ENCODE measurements at regions not wholly inside any gene's neighbourhood (a gene's known extent, or its start where the extent isn't known, plus 50 kb on each side); places are given as distances from the start of the nearest gene placed in this dataset.

DNA sequence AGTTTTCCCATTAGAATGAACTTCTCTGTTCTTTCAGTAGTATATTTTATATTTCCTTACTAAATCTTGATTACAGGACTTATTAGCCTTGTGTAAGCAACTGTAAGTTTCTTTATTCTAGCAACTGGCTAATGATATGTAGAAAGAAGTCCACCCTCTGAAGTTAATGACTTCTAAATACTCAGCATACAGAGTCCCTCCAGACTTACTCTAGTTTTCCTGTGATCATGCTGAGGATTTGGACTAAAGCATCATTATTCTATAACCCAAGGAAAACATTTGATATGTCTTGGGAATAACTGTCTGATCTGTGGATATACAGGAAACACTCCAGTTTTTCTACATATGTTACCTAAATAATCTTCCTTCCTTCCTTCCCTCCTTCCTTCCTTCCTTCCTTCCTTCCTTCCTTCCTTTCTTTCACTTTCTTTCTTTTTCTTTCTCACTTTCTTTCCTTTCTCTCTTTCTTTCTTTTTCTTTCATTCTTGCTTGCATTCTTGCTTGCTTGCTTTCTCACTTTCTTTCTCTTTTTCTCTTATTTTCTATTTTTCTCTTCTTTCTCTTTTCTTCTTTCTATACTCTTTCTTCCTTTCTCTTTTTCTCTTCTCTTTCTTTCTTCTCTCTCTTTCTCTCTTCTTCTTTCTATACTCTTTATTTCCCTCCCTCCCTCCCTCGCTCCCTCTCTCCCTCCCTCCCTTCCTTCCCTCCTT lies 297.6 kb upstream of the MTPN start:
- TF ChIP-seq EZH2phosphoT487 (IDR thresholded peaks at IDR 0.05; ENCODE audit: borderline replicate concordance) = no peak
- TF ChIP-seq, protein P1, sequence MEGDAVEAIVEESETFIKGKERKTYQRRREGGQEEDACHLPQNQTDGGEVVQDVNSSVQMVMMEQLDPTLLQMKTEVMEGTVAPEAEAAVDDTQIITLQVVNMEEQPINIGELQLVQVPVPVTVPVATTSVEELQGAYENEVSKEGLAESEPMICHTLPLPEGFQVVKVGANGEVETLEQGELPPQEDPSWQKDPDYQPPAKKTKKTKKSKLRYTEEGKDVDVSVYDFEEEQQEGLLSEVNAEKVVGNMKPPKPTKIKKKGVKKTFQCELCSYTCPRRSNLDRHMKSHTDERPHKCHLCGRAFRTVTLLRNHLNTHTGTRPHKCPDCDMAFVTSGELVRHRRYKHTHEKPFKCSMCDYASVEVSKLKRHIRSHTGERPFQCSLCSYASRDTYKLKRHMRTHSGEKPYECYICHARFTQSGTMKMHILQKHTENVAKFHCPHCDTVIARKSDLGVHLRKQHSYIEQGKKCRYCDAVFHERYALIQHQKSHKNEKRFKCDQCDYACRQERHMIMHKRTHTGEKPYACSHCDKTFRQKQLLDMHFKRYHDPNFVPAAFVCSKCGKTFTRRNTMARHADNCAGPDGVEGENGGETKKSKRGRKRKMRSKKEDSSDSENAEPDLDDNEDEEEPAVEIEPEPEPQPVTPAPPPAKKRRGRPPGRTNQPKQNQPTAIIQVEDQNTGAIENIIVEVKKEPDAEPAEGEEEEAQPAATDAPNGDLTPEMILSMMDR (conservative IDR thresholded peaks at IDR 0.05; ENCODE audit: low read length) = no peak
- Histone ChIP-seq H3K9ac (ENCODE audit: low read depth, low read length, poor library complexity, severe bottlenecking) (no peak overlapping the region), H3K4me2 (ENCODE audit: low read depth, low read length, poor library complexity, severe bottlenecking) (no peak overlapping the region), H2AFZ (ENCODE audit: low read length) (no peak overlapping the region), H3K27me3 (ENCODE audit: insufficient read depth, low read length, poor library complexity, severe bottlenecking) (no peaks in the 10 kb centered on the region), H3K36me3 (ENCODE audit: insufficient read depth, low read length) (no peaks in the 10 kb centered on the region), H3K4me1 (ENCODE audit: insufficient read depth, low read length, poor library complexity, severe bottlenecking) (no peaks in the 10 kb centered on the region), H3K4me3 (ENCODE audit: low read length, poor library complexity, severe bottlenecking) (no peak overlapping the region), H3K9me3 (ENCODE audit: insufficient read depth, low read depth, low read length) (no peaks in the 10 kb centered on the region), H3F3A (ENCODE audit: low read depth) (no peaks in the 10 kb centered on the region), H3K9me2 (replicated peaks; ENCODE audit: low read depth, low read length) (no peaks in the 10 kb centered on the region; the same call in 1 of the 2 replicates), H3K79me2 (ENCODE audit: insufficient read depth, low read length) (no peaks in the 10 kb centered on the region), H4K20me1 (ENCODE audit: insufficient read depth, low read length, poor library complexity, severe bottlenecking) (no peaks in the 10 kb centered on the region)

DNA sequence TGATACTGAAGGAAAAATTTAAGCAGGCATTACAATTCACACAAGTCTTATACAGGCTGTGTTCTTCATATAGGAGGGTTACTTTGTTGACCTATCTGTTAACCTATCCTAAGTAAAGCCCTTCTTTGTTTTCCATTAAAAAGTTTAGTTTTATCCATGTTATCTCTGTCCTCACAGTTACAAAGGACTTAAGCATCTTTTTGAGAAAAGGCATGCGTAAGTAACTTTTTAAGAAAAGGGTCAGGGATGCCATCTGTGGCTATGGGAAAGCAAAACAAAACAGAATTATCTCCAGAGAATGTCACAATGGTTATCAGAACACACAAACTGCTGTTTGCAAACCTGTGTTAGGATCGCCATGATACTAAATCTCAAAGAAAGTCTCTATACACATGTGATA lies 295.8 kb upstream of the MTPN start:
- no peaks in the 10 kb centered on the region for H3K27me3 ChIP-seq (ENCODE audit: insufficient read depth, low read length, poor library complexity, severe bottlenecking)
- no peaks in the 10 kb centered on the region for H3K36me3 ChIP-seq (ENCODE audit: insufficient read depth, low read length)
- no peaks in the 10 kb centered on the region for H3F3A ChIP-seq (ENCODE audit: low read depth)
- H3K9me3 ChIP-seq (ENCODE audit: insufficient read depth, low read depth, low read length) = no peaks in the 10 kb centered on the region
- no peaks in the 10 kb centered on the region for H4K20me1 ChIP-seq (ENCODE audit: insufficient read depth, low read length, poor library complexity, severe bottlenecking)
- H3K9ac ChIP-seq (ENCODE audit: low read depth, low read length, poor library complexity, severe bottlenecking) = no peak overlapping the region
- no peak overlapping the region for H3K4me2 ChIP-seq (ENCODE audit: low read depth, low read length, poor library complexity, severe bottlenecking)
- no peaks in the 10 kb centered on the region for H3K4me1 ChIP-seq (ENCODE audit: insufficient read depth, low read length, poor library complexity, severe bottlenecking)
- no peak overlapping the region for H3K4me3 ChIP-seq (ENCODE audit: low read length, poor library complexity, severe bottlenecking)
- H3K79me2 ChIP-seq (ENCODE audit: insufficient read depth, low read length) = no peaks in the 10 kb centered on the region
- no peak overlapping the region for H2AFZ ChIP-seq (ENCODE audit: low read length)
- no peak for TF ChIP-seq EZH2phosphoT487 (IDR thresholded peaks at IDR 0.05; ENCODE audit: borderline replicate concordance)
- TF ChIP-seq, protein P1 (conservative IDR thresholded peaks at IDR 0.05; ENCODE audit: low read length) = no peak
- no peaks in the 10 kb centered on the region; the same call in 1 of the 2 replicates for H3K9me2 ChIP-seq (replicated peaks; ENCODE audit: low read depth, low read length)

DNA sequence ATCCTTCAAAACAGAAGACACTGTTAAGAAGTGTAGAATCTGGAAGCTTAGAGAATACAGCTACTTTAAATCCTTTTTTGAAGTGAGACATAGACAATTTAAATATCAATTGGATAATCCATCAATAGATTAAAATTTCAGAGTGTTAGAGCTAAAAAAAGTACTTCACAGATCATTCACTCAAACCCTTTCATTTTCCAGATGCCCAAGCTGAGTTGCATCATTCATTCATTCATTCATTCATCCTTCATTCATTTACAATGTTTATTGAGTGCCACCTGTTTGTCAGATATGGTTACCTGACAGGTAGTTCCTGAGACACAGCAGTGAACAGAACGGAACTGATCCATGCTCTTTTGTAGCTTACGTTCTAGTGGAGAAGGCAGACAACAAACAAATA lies 290.7 kb upstream of the MTPN start:
- H3K9me2 ChIP-seq (replicated peaks; ENCODE audit: low read depth, low read length) = no peaks in the 10 kb centered on the region
- peaks cover 4% of the 10 kb centered on the region; the same call in 1 of the 2 replicates for H3K9me3 ChIP-seq (ENCODE audit: insufficient read depth, low read depth, low read length)
- H3K4me1 ChIP-seq (ENCODE audit: insufficient read depth, low read length, poor library complexity, severe bottlenecking) = no peaks in the 10 kb centered on the region
- H3K4me3 ChIP-seq (ENCODE audit: low read length, poor library complexity, severe bottlenecking) = no peak overlapping the region
- no peaks in the 10 kb centered on the region for H3F3A ChIP-seq (ENCODE audit: low read depth)
- TF ChIP-seq, protein P1 (conservative IDR thresholded peaks at IDR 0.05; ENCODE audit: low read length) = no peak
- H3K79me2 ChIP-seq (ENCODE audit: insufficient read depth, low read length) = no peaks in the 10 kb centered on the region
- no peak overlapping the region for H2AFZ ChIP-seq (ENCODE audit: low read length)
- no peak overlapping the region for H3K9ac ChIP-seq (ENCODE audit: low read depth, low read length, poor library complexity, severe bottlenecking)
- H3K27me3 ChIP-seq (ENCODE audit: insufficient read depth, low read length, poor library complexity, severe bottlenecking) = no peaks in the 10 kb centered on the region
- H3K4me2 ChIP-seq (ENCODE audit: low read depth, low read length, poor library complexity, severe bottlenecking) = no peak overlapping the region
- no peaks in the 10 kb centered on the region for H4K20me1 ChIP-seq (ENCODE audit: insufficient read depth, low read length, poor library complexity, severe bottlenecking)
- no peaks in the 10 kb centered on the region for H3K36me3 ChIP-seq (ENCODE audit: insufficient read depth, low read length)

Measured in Loucy (cell line).